OCI-LY7 (cell line): ENCODE measurements at regions not wholly inside any gene's neighbourhood (a gene's known extent, or its start where the extent isn't known, plus 50 kb on each side); places are given as distances from the start of the nearest gene placed in this dataset.
"Not testable (repeated sequence)": the region's sequence is repeated elsewhere in the genome, so short reads cannot be mapped to it uniquely, and the experiment has no call there.

Experiments used
- EZH2phosphoT487 ChIP-seq: fragments of 200-600 bp; sonication (generic); IDR thresholded peaks from 2 replicates; pipeline ENCODE4 v1.6.1; 2018; ENCODE audit warnings: low read depth, borderline replicate concordance, mild to moderate bottlenecking, mixed run types, antibody characterized with exemption, low read length, moderate library complexity, mixed read lengths
- TF ChIP-seq, protein P1 (sequence below): fragments of 200-600 bp; sonication (generic); conservative IDR thresholded peaks from 2 replicates; pipeline ENCODE4 v1.5.1; 2014; ENCODE audit warnings: mild to moderate bottlenecking, antibody characterized with exemption, low read length, moderate library complexity, mixed read lengths

DNA sequence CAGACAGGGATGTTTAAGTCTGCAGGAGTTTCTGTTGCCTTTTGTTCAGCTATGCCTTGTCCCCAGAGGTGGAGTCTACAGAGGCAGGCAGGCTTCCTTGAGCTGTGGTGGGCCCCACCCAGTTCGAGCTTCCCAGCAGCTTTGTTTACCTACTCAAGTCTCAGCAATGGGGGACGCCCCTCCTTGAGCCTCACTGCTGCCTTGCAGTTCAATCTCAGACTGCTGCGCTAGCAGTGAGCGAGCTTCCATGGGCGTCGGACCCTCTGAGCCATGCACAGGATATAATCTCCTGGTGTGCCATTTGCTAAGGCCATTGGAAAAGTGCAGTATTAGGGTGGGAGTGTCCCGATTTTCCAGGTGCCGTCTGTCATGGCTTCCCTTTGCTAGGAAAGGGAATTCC is 760.3 kb downstream of the SLC4A3 start:
- not testable (repeated sequence) for TF ChIP-seq EZH2phosphoT487
- TF ChIP-seq, protein P1, sequence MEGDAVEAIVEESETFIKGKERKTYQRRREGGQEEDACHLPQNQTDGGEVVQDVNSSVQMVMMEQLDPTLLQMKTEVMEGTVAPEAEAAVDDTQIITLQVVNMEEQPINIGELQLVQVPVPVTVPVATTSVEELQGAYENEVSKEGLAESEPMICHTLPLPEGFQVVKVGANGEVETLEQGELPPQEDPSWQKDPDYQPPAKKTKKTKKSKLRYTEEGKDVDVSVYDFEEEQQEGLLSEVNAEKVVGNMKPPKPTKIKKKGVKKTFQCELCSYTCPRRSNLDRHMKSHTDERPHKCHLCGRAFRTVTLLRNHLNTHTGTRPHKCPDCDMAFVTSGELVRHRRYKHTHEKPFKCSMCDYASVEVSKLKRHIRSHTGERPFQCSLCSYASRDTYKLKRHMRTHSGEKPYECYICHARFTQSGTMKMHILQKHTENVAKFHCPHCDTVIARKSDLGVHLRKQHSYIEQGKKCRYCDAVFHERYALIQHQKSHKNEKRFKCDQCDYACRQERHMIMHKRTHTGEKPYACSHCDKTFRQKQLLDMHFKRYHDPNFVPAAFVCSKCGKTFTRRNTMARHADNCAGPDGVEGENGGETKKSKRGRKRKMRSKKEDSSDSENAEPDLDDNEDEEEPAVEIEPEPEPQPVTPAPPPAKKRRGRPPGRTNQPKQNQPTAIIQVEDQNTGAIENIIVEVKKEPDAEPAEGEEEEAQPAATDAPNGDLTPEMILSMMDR = not testable (repeated sequence)
